ENCODE measurements at regions not wholly inside any gene's neighbourhood (a gene's known extent, or its start where the extent isn't known, plus 50 kb on each side); places are given as distances from the start of the nearest gene placed in this dataset.

DNA sequence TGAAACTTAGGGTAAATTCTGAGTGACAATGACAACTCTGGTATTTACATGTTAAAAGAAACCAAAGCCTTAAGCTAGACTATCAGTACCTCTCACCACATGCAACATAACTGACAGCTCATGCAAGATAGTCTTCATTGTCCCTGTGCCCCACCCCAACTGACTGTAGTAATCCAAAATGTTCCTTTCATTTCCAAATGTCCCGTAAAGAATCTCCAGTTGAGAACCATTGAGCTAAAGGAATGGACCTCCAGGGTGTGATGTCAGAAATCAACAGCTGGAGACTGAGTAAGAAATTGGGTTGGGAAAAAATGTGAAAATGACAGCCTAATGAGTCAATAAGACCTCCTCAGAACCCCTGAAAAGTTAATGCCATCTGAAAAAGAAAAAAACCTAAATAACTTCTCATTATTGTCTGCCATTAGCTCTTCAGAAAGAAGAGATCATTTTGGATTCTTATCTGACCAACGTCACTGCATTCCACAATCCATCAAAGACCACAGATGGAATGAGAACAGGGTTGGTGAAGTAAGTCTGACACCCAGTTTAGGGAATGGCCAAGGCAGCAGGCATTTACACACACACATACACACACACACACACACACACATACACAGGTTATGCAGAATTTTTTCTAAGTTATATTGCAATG, 51.7 kb upstream of the ACVR2A start:
- no peak for DNase-seq

DNA sequence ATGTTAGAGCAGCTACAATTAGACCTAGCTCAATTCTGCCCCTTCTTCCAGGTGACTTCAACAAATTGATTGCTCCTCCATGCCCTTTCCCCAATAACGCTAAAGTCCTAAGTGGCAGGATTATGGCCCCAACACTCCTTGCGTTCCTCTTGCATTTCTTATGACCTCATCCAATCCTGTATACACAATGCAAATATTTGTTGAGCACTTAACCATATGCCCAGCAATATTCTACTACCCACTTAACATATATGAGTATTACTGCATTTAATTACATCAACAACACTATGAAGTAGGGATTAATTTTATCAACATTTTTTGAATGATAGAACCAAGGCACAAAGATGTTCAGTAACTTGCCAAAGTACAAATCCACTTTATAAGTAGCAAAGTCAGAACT, 54.2 kb upstream of the ACVR2A start:
- DNase-seq = no peak

DNA sequence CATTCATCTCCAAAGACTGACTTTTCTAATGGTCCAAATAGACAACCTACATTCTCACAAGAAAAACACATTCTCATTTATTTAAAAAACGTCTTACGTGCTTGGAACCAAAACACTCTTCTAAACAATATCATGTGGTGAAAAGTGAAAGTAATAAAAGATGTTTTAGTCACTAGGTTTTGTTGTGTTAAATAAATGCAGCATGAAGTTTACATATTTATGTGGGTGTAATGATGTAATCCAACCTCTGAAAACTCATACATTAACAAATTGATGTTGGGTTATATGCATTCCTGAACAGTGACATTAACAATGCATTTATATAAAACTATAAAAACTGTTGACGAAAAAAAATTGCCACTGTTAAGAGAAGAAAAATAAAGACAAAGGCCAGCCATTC, 55.1 kb upstream of the ACVR2A start:
- DNase-seq = no peak

DNA sequence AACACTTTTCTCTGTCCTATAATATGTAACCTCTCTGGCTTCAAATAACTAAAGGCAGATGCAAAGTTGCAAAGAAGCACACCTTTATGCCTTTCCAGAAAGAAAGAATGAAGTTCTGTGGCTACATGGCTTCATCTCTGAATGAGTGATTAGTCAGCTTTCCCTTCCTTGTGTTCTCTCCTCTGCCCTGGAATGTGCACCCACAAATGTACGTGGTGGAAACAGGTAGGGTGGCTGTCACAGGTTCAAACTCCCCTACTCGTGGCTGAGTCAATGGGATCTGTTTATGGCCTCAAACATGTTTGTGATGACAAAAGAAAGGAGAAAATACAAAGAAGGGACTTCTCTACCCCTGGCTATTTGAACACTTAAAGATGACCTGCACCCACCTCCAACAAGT, 55.5 kb upstream of the ACVR2A start:
- DNase-seq = no peak

DNA sequence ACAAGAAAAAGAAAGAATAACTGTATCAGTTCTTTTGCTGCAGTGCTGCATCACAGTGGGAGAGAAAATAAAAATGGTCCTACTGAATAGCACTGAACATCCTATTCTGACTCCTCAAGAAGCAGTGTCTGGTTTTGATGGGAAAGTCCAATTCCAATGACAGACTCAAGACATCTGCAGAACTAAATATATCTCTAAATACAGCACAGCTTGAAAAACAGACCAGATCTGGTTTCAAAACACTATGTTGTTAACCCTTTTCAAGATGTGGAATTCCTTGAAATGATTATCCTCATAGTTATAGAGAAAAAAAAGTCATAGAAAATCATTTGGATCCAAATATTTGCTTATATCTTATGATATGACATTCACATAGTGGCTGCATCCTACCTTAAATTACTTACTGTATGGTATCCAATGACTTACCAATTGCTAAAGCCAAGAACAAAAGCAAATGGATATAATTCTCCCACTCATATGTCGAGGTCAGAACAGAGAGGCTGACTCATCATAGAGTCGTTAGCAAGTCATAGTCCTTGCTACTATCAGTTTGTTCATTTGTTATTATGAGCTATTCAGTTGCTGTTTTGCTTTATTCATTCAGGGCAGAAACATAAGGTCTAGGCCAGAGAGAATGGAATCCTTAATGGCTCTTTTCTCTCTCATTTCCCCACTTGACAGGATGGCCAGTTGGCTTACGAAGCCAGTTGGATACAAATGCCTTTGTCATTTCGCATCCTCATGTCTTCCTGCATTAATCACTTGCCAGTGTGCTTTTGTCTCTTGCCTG, 62.5 kb upstream of the ACVR2A start:
- DNase-seq = no peak

DNA sequence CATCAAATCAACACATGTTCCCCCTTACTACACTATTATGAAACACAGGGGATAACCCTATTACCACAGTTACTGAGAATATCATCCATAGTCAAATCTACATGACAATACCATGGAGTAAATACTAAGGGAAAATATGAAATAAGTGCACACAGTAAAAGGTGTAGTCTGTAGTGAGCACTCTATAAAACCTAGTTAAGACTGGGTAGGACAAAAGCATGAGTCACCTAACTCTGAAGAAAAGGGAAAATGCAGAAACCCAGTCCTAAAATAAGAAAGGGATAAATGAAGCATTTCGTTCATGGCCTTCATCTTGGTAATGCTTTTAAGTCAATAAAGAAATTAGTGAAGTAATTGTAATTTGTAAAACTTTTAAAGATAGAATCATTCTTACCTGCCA, 65.4 kb upstream of the ACVR2A start:
- DNase-seq = no peak

DNA sequence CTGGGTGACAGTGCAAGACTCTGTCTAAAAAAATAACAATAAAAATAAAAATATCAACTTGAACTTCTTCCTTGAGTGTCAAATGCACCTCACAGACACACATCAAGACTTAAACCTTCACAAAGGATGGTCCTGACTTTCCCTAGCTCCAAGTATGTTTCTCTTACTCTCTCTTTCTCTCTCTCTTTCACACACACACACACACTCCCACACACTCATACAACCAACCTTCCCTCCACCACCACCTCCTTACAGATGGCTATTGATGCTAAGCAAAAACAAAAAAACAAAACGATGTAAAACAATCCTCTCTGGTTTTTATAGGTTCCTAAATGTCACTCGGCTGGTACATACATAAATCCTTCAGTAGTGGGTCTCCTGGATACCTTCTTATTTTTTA, 67.4 kb upstream of the ACVR2A start:
- no peak for DNase-seq

DNA sequence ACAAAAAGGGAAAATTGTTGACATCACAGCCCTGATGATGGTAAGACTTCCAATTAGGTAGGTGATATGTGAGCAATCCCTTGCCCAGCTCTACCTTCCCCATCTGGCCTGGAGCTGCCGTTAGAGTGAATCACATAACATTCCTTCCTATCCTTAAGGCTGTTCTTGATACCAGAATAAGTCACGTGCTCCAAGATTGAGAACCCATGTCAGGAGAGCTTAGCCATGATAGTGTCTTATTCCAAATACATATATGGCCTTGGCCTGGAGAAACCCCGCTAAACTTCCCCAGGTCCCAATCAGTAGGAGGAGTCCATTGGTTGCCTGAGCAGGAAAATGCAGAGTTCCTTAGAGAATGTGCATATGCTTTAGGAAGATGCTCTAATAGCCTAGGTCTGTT, 70.0 kb upstream of the ACVR2A start:
- DNase-seq = no peak

DNA sequence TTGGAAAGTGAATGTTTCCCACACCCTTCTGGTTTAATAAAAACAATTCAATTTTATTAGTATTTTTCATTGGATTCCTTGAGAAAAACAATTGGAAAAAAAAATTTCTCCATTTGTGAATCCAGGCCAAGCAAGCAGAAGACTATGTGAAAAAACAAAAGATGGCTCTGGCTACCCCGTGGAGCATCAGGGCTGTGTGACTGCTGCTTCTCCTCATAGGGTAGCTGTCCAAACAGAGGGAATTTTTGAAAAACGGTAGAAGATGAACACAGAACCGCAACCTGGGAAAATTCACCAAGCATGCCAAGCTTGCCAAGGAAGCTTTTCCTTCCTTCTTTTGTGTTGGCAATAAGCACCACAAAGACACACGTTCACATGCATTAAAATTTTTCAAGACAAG, 71.3 kb upstream of the ACVR2A start:
- no peak for DNase-seq

DNA sequence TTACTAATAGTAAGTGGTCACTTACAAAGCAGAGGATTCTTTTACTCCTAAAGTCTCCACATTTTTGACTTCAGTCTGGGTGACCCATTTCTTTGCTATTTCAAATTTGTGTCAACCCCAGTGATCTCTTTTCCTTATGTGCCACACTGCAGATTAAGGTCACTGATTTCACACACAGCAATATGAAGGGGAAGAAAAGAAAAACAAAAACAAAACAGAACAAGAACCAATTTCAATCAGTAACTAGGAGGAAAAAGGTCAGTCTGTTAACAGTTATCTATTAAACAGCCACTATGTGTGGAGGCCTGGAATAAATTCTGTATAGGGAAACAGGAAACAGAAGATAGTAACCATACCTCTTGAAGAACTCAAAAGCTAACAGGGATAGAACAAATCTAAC, 72.0 kb upstream of the ACVR2A start:
- no peak for DNase-seq

DNA sequence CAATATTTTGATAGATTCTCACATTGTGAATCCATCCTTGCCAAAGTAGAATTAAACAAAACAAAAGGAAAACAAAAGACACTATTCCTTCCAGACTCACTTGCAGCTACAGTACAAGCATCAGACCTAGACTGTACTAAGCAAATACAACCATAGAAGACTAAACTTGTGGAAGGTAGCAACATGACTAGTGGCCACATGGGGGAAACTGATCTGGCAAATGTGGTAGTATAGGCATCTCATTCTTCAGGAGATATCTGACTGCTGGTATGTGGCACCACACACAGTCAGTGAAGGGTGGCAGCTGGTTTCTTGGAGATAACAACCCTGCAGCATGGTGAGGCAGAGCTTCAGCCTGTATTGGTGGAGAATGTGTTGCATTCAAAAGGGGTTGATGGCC, 81.0 kb upstream of the ACVR2A start:
- no peak for DNase-seq

DNA sequence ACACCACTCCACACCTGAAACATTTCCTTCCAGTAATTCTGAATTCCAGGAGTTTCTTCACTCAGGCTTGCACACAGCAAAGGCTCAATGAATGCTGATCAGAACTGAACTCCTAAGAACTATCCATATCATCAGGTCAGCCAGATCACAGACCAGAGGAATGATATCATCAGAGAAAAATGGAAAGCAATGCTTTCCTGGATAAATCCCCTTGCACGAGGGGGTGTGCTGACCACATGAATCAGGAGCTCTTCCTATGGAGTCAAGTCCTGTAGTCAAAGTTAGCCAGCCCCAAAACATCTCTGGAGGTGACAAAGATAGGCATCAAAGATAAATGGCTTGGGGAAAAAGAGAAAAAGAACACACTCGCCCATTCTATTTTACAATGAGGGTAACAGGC, 83.8 kb upstream of the ACVR2A start:
- no peak for DNase-seq

DNA sequence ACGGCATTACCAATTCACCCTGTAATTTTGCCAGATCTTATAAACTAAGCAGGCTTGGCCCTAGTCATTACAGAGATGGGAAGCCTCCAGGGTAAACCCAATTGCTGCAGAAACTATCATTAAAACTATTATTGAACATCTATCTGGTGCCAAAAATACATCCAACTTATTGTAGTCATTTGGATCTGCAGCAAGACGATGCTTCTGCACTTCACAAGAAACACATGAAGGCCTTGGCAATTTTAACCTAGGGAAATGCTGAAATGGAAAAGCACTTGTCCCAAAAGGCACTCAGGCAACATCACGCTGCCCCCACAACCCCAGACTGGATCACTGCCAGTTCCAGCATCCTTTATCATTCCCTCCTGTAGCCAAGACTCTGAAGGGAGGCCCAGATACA, 85.3 kb upstream of the ACVR2A start:
- DNase-seq = no peak

DNA sequence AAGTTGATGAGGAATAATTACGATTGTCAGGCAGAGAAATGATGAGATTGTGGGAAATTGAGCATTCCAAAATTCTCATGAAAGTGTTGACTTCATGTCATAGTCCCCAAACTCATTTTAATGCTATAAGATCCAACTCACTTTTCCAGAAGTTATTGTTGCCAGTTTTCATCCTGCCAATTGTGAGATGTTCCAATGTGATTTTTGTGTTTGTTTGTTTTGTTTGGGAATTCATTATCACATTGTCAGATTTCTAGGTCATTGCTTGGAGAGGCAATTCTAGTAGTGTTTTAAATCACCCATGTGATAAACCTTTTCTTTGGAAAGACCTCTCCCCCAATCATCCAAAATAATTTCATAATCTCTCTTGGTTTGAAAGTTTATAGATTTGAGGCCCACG, 86.0 kb upstream of the ACVR2A start:
- DNase-seq = no peak

DNA sequence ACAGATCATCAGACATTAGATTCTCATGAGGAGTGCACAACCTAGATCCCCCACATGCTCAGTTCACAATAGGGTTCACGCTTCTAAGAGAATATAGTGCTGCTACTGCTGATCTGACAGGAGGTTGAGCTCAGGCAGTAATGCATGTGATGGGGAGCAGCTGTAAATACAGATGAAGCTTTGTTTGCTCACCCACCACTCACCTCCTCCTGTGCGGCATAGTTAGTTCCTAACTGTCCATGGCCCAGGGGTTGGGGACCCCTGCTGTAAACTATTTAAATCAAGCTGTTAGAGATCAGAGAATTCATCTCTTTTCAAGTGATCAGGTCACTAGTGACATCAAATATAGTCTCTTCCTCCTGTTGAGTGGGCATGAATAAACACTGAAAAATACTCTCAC, 88.8 kb upstream of the ACVR2A start:
- DNase-seq = no peak

DNA sequence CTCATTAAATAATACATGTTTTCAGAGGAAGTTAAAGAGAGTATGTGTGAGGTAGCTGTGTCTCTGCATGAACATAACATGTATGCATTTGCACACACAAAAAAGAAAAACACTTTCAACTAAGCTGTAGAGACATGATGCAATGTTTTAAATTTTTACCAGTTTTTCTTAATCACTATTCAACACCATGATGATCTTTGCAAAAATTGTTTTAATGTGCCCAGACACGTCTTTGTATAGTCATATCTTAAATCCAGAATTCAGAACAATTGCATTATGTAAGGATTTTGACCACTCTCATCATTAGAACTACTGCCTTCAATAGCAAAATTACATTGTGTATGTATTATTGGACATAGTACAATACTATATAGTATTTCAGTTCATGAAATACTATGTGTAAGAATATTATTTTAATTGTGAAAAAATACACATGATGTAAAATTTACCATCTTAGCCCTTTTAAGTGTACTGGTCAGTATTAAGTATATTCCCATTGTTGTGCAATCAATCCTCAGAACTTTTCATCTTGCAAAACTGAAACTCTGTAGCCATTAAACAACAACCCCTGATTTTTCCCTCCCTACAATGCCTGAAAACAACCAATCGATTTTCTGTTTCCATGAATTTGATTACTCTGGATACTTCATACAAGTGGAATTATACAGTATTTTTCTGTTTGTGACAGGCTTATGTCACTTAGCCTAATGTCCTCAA, 104.5 kb upstream of the ACVR2A start:
- DNase-seq = no peak

DNA sequence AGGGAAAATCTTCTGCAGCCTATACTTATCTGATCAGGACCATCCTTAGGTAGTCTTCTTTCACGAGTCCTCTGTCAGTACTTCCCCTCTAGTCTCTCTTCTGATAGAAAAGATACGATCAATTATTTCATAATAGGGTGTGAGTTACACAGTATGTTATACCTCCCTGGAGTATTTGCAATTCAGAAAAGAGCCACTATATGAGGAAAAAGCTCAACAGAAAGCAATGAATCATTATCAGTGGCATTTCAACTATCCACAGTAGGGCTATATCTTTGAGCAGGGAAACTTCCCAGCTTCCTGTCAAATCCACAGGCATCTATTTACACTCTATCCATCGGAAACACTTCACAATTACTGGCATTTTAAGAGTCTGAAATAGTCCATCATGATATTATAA, 105.3 kb upstream of the ACVR2A start:
- no peak for DNase-seq

DNA sequence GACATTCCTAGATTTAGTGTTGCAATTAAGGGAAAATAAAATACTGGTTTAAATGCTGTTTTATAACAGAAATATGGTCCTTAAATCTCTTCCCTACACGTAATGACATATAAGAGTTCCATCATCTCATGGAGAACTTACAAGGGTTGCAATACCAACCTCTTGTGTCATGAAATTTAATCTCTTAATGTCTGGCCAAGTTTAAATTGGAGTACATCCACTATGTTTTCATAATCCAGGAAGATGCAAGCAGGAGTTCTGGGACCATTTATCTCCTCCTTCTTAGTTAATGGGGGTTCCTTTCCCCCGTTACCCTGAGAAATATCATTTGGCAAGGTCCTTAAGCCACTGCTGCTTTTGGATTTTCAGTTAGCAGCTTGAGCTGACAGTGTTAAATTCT, 126.0 kb upstream of the ACVR2A start:
- DNase-seq = no peak

DNA sequence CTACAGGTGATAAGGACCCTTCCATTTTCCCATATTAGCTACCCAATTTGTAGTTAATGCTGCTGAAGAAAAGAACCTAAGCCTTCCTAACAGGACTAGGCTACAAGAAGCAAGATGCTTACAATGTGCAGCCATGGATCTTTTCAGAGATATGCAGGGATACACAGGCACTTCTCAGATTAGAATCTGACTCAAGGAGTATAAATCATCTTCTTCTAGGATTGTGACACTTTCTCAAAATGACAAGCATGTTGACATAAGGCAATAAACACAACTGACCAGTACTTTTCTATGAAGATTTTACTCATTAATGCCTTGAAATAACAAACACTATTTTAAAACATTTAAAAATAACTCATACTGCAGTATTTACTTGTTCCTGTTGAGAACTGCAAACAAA, 127.9 kb upstream of the ACVR2A start:
- DNase-seq = no peak

DNA sequence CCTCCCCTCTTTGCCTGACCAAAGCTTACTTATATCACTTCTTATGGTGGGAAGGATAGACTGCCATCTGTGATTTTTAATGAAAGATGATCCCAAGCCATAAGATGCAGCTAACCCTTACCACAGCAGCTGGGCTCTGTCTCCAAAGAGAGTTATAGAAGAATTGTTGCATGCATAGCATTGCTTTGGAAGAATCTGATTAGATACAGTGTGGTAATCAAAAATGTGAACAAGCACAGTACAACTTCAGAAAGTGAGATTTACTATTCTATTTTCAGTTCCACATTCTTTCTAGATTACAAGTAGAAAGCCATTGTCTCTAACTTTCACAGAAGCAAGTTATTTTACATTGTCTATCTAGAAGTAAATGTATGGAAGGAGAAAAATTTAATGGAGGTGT, 129.0 kb upstream of the ACVR2A start:
- DNase-seq = no peak

DNA sequence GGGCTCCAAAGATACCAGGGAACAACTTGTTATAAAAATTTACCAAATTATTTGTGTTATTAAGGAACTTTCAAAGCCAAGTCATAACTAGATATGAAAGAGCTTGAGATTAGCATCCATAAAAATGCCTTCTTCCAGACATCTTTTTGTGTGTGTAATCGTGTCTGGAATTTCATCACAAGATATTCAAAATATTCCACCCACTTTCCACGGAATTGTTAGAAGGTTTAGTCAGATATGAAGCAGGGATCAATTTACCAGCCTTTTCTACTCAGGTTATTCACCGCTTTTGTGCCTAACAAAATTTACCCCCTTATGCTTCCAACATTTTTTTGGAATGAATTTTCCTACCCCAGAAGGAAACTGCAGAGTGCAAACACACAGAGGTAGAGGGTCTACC, 130.2 kb upstream of the ACVR2A start:
- DNase-seq = no peak

DNA sequence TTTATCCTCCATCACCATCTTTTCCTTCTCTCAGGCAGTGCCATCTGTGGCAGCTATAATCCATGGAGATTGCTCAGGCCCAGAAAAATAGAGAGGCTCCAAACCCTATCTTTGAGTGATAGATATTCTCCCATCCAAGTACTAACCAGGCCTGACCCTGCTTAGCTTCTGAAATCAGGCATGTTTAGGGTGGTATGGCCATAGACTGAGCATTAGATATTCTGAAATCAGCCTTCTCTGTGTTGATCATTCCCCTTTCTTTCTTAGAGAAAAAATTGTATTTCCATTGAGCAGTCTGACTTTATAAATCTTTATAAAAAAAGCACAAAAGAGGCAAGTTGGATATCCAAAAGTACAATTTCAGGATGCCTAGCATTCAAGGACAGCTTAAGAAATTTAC, 131.5 kb upstream of the ACVR2A start:
- DNase-seq = no peak

DNA sequence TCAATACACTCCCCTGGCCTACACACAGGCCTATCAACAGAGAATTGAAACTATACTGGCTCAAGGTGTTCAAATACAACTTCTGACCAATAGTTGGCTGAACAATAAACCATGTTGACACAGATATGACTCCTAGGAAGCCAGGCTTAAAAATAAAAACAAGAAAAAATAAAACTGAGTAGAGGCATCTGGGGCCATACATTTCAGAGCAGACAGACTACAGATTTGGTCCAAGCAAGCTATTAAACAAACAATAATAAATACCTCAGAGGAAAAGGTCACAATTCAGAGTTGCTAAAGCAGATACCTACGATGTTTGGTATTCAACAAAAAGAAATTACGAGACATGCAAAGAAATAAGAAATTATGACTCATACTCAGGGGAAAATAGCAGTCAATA, 132.8 kb upstream of the ACVR2A start:
- no peak for DNase-seq

DNA sequence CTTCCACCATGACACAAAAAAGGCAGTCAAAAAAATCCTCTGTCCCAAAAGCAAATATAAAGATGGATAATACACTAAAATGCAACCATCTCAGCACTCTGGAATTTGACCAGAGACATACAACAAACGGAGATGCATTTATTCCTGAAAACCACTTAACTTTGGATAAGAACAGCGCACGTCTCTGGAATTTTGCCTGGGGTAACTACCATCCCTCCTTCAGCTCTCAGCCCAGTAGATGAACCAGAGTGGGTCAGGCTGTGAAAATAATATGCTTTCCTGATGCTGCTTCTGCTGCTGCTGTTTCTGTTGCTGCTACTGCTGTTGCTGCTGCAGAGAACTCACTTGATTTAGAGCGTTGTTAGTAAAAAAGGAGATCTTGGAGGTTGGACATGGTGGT, 133.8 kb upstream of the ACVR2A start:
- DNase-seq = no peak

Measured in SHP77 treated with DMSO at 0.1 percent for 48 hours (cell line).